Hepatocyte (in vitro differentiated cells): ENCODE measurements at regions not wholly inside any gene's neighbourhood (a gene's known extent, or its start where the extent isn't known, plus 50 kb on each side); places are given as distances from the start of the nearest gene placed in this dataset.

Source experiments
- CTCF ChIP-seq: fragments of 200-600 bp; sonication (generic); IDR thresholded peaks from 2 replicates; pipeline ENCODE4 v1.5.1; 2016; ENCODE audit warnings: antibody characterized with exemption, mild to moderate bottlenecking; ENCODE audit not compliant: poor library complexity
- EZH2 ChIP-seq: fragments of 200-600 bp; sonication (generic); IDR thresholded peaks from 2 replicates; pipeline ENCODE4 v1.6.1; 2016; ENCODE audit warnings: antibody characterized with exemption, mild to moderate bottlenecking, borderline replicate concordance

GRCh38 chrX:92209936-92210335 lies 430.8 kb downstream of the PCDH11X start:
- TF ChIP-seq CTCF = no peak
- no peak for TF ChIP-seq EZH2
